ENCODE measurements at regions not wholly inside any gene's neighbourhood (a gene's known extent, or its start where the extent isn't known, plus 50 kb on each side); places are given as distances from the start of the nearest gene placed in this dataset.

- Histone ChIP-seq H3K4me2 (replicated peaks; ENCODE audit: extremely low read depth, low read length, poor library complexity, severe bottlenecking) (no peak overlapping the region), H2AFZ (ENCODE audit: insufficient read depth, low read depth, low read length, poor library complexity, severe bottlenecking) (no peak overlapping the region), H3K79me2 (ENCODE audit: insufficient read depth, low read length) (no peaks in the 10 kb centered on the region), H3K4me3 (replicated peaks in 1 of 3; ENCODE audit: low read depth in 2 of 3, low read length in 3 of 3) (no peak overlapping the region), H3K27ac (ENCODE audit: low read depth in 1 of 2, low read length in 2 of 2) (no peak overlapping the region), H3K4me1 (ENCODE audit: control insufficient read depth in 1 of 2, insufficient read depth in 2 of 2, low read length in 2 of 2) (no peaks in the 10 kb centered on the region), H3K9me3 (replicated peaks in 1 of 2; ENCODE audit: control insufficient read depth in 1 of 2, insufficient read depth in 1 of 2, low read length in 2 of 2) (peaks cover 0 to 8% of the 10 kb centered on the region in 2 donors), H3K36me3 (replicated peaks in 1 of 2; ENCODE audit: control insufficient read depth in 1 of 2, insufficient read depth in 2 of 2, low read length in 2 of 2) (no peaks in the 10 kb centered on the region), H4K20me1 (ENCODE audit: insufficient read depth, low read length) (no peaks in the 10 kb centered on the region), H3K27me3 (ENCODE audit: control insufficient read depth in 2 of 2, insufficient read depth in 2 of 2, low read length in 2 of 2) (peaks cover 0 to 2% of the 10 kb centered on the region in 2 donors), H3K9ac (ENCODE audit: insufficient read depth, low read length, poor library complexity, severe bottlenecking) (no peak overlapping the region)
- 60% methylated on average over 21 of the region's 22 CpGs for WGBS (ENCODE audit: insufficient coverage)
- Mint-ChIP-seq H3K36me3 (no peaks in the 10 kb centered on the region), H3K27me3 (ENCODE audit: low read depth in 3 of 3) (peaks cover 5 to 25% (median 15%) of the 10 kb centered on the region in 3 donors), H3K4me3 (no peak overlapping the region), H3K4me1 (no peaks in the 10 kb centered on the region), H3K9me3 (peaks cover 0 to 7% (median 2%) of the 10 kb centered on the region in 7 donors), H3K27ac (no peak overlapping the region)
- intact Hi-C loops (cut with micrococcal nuclease) = no loop called here
- DNase-seq = no peak
- TF ChIP-seq CTCF (IDR thresholded peaks at IDR 0.05) = no peak
Measured at GRCh38 chr13:111460548-111461444, 140.4 kb downstream of the TEX29 start.

GRCh38 chr13:111461445-111462149 lies 141.2 kb downstream of the TEX29 start:
- no peaks in the 10 kb centered on the region for H3K36me3 Mint-ChIP-seq
- DNase-seq = no peak
- H3K4me3 Mint-ChIP-seq = no peak overlapping the region

More at GRCh38 chr13:111461445-111462149, 141.2 kb downstream of the TEX29 start:
- WGBS (ENCODE audit: insufficient coverage) = 37% methylated on average over 13 of the region's 15 CpGs
- no peak for TF ChIP-seq CTCF (IDR thresholded peaks at IDR 0.05)
- H3K36me3 ChIP-seq (replicated peaks in 1 of 2; ENCODE audit: control insufficient read depth in 1 of 2, insufficient read depth in 2 of 2, low read length in 2 of 2) = no peaks in the 10 kb centered on the region
- H3K27ac ChIP-seq (ENCODE audit: low read depth in 1 of 2, low read length in 2 of 2) = no peak overlapping the region
- Mint-ChIP-seq H3K27ac (peak overlapping the region in 1 of 7 donors; percentile 17), H3K27me3 (ENCODE audit: low read depth in 3 of 3) (peaks cover 5 to 25% (median 15%) of the 10 kb centered on the region in 3 donors), H3K4me1 (no peaks in the 10 kb centered on the region), H3K9me3 (peaks cover 0 to 3% (median under 1%) of the 10 kb centered on the region in 7 donors)
- no peak overlapping the region for H3K9ac ChIP-seq (ENCODE audit: insufficient read depth, low read length, poor library complexity, severe bottlenecking)
- H3K27me3 ChIP-seq (ENCODE audit: control insufficient read depth in 2 of 2, insufficient read depth in 2 of 2, low read length in 2 of 2) = peaks cover 0 to 2% of the 10 kb centered on the region in 2 donors
- H3K9me3 ChIP-seq (replicated peaks in 1 of 2; ENCODE audit: control insufficient read depth in 1 of 2, insufficient read depth in 1 of 2, low read length in 2 of 2) = peaks cover 0 to 3% of the 10 kb centered on the region in 2 donors
- no peak overlapping the region for H3K4me2 ChIP-seq (replicated peaks; ENCODE audit: extremely low read depth, low read length, poor library complexity, severe bottlenecking)
- no peaks in the 10 kb centered on the region for H3K4me1 ChIP-seq (ENCODE audit: control insufficient read depth in 1 of 2, insufficient read depth in 2 of 2, low read length in 2 of 2)
- H3K4me3 ChIP-seq (replicated peaks in 1 of 3; ENCODE audit: low read depth in 2 of 3, low read length in 3 of 3) = no peak overlapping the region
- H3K79me2 ChIP-seq (ENCODE audit: insufficient read depth, low read length) = no peaks in the 10 kb centered on the region
- no peaks in the 10 kb centered on the region for H4K20me1 ChIP-seq (ENCODE audit: insufficient read depth, low read length)
- intact Hi-C loops (cut with micrococcal nuclease) = no loop called here
- no peak overlapping the region for H2AFZ ChIP-seq (ENCODE audit: insufficient read depth, low read depth, low read length, poor library complexity, severe bottlenecking)

All from CD14-positive monocyte (primary cell).